GM19455 (cell line): ENCODE measurements at regions not wholly inside any gene's neighbourhood (a gene's known extent, or its start where the extent isn't known, plus 50 kb on each side); places are given as distances from the start of the nearest gene placed in this dataset.
A peak's percentile ranks its signal among the peaks of the same experiment; 100 is the strongest.

ENCODE experiments used
- ATAC-seq: cut with Tn5 transposase; IDR thresholded peaks from one replicate; pipeline ENCODE4 v1.9.1; 2021; ENCODE audit not compliant: unreplicated experiment

DNA sequence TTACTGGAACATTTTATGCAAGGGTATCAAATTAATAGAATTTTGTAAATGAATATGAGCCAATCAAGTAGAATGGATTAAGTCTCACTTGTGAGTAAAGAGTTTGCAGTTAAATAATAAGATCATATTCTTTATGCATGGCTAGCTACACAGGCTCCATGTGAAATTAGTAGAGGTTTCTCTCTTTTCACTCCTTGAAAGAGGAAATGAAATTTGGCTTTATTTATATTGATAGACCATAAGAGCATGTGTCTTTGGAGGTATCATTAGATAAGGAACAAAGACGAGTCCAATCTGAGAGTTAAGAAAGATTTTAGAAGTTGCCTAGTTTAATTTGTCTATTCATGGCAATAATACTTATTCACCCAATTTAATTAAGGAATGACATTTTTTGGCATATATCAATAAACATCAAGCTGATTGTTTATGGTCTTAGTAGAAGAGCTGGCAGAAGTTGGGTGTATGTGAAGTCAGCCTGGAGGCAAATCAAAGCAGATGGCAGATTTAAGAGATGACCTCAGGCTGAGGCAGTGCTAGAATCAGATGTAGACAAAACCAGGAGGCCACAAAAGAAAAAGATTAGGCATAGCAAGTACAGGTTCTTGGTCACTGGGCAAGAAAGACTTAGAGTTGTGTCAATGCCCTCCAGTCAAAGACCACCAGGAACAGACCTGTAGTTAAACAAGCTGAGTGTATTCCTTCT is 406.5 kb upstream of the ARHGEF26 start:
- ATAC-seq, result no peak

DNA sequence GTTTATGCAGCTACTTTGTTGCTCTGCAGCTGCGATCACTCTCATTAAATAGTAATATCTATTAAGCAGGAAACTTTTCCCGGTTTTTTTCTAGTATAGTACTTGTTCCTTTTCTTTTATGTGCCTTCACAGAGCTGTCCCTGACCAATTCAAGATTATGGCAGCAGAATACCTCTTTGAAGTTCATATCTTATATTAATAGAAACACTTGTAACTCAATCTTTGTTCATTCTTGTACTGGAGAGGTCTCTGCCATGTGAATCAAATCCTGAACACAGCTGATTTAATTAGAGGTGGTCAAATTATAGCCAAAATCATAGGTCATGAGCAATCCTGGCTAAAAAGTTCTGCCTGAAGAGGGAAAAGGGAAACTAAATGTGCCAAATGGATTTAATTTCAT is 399.0 kb upstream of the ARHGEF26 start:
- ATAC-seq, result no peak

DNA sequence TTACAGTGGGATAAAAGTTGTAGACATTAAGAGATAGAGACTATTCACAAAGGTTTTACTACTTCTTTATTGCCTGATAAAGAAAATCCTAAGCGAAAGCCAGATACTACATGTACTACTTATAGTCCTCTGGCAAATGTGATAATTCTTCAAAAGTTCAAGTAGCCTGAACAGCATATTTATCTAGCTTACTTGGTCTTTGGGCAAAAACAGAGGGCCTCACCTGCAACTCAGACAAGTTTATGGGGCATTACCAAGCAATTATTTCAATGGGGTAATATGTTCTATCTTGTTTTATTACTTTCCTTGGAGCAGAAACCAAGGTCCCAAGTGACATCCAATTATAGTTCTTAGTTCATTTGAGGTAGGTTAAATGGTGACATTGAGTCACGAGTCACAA is 390.1 kb upstream of the ARHGEF26 start:
- no peak for ATAC-seq

DNA sequence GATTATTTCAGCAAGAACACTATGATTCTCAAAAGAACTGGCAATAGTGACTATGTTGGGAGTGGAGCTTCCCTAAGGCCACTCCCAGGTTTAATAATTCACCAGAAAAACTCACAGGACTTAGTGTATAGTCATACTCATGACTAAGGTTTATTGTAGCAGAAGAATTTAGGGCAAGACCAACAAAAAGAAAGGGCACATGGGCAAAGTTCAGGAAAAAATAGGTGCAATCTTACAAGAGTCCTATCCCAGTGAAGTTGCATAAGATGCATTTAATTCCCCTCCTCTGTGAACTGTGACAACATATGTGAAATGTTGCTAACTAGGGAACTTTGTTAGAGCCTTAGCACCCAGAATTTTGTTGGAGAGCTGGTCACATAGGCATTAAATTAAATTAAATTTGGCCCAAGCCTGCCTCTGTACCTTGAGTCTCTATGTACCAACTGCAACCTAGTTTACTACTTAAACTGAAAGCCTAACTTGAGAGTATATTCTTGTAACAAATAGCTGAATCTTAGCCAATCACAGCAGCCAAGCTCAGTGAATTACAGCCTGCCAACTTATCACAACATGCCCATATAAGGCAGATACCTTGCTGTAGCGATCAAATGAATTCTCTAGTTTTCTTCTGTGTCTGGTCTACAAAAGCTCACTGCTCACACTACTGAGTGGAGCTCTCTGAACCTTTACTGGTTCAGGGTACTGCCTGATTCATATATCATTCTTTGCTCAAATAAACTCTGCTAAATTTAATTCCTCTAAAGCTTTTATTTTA is 386.2 kb upstream of the ARHGEF26 start:
- ATAC-seq, result no peak

DNA sequence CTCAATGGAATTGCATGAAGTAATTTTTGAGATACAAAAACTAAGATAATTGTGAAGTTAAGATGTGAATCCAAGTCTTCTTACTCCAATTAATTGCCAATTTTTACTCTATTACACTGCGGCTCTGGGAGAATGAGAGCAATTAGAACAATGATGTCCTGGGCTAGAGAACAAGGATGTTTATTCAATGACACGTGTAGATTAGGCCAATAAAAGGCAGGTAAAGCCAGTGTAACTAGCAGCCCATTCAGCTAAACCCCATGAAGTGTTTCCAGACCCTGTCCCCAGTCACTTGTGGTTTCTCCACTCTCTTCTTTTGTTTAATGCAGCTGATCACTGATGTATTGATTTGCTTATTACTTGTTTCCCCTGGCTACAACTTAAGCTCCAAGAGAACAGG is 381.1 kb upstream of the ARHGEF26 start:
- ATAC-seq, result no peak

DNA sequence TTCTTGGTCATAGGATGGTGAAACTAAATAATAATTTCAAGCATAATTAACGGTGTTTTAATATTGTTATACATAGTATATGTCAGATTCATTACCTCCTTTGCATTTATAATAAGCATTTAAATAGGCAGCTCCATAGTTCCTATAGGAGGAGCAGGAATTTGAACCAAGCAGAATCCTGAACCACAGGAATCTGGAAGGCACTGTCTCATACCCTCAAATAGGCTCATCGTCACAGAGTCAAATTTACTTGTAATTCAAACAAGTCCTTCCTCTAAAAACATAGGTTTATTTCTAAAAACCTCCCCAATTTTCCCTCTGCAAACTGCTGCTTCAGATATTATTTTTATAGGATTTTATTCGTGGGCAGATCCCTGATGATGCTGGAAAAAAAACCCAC is 376.3 kb upstream of the ARHGEF26 start:
- ATAC-seq, result no peak

DNA sequence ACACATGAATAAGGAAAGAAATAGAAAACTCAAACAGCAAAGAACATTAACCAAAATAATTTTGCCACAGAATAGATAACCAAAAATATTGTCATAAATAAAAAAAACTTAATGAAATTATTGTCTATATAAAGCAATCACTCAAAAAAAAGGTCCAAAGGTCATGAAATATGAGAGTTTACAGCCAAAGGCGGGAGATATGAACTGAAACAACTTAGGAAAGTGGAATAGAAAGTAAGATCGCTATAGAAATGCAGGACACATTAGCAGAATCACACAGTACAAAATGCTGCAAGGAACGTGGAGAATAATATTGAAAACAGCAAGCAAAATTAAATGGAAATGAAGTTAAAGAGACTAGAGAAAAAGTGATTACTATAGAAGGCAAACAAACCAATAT is 375.0 kb upstream of the ARHGEF26 start:
- ATAC-seq, result no peak

DNA sequence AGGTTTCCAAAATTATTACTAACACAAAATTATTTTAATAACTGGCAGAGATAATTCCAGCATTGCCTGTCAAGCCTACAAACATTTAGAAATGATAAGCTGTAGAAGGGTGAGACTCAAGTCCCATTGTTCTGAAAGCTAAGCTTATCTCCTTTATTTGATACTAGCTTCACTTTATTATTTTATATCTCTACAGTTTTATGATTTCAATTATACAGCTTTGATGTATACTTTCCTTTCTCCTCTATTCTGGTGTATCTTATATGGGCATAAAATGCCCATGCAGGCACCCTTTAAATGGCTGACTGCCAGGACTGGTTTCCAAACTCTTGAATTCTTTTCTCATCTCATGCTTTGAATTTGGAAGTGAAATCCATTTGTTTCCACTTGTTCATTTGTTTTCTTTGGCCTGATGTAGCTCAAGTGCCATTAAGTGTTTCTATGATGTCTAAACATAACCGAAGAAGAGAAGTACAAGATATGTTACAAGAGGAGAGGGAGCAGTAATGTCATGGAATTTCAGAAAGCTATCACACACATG is 372.1 kb upstream of the ARHGEF26 start:
- ATAC-seq, result no peak

DNA sequence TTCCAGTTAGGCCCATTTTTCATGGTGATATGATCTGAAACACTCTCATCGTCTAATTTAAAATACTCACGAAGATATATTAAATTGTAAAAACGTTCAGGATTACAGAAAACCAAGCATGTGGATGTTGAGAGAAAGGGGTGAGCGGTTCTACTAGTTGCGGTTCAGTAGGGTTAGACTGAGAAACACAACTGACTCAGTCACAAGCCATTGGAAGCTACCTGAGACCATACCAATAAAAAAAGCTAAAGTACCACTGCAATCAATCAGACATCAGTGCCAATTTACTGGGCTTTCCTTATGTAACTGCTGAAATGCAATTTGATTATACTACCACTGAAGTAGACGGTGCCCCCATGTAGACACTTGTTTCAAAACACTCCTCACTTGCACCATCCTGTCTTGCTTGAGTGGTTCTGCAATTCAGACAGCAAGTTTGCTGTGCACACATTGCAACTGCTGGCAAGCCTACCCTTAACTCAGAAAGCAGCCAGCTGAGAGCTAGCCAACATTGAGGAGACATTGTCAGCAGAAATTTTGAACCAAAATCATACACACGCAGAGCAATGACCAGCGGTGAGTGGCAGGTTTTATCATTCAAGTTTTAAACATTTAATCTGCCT is 368.7 kb upstream of the ARHGEF26 start:
- no peak for ATAC-seq

DNA sequence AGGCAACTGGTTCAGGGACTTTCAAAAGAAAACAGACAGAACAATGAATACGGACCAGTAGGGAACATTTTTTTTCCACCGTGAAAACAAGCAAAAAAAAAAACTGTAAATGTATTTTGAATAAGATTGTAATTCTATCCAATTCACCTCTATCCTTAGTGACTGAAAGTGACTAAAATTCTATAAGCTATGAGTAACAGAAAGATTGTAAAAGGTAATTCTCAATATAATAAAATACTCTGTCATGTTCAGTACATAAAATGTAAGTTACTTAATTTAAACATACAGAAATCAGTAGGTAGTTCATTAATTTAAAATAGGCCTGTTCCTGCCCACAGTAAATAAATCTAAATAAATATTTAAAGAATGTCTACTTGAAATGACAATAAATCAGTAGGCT is 368.2 kb upstream of the ARHGEF26 start:
- ATAC-seq, result no peak

DNA sequence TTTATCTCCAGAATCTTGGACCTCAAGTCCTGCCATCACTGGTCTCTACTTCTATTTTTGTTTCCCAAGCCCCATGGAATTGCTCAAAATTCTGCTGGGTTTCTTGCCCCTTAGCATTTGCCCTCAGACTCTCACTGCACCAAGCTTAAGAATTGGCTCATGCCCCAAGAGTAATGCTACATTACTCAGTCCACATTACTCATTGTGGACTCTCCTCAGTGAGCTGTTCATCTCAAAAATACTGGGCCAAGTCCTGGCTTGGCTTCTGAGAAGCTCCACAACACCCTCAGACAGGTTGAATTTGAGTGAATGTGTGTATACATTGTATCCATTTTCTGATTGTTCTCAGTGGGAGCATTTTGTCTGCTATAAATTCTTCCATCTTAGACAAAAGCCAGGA is 364.4 kb upstream of the ARHGEF26 start:
- no peak for ATAC-seq

DNA sequence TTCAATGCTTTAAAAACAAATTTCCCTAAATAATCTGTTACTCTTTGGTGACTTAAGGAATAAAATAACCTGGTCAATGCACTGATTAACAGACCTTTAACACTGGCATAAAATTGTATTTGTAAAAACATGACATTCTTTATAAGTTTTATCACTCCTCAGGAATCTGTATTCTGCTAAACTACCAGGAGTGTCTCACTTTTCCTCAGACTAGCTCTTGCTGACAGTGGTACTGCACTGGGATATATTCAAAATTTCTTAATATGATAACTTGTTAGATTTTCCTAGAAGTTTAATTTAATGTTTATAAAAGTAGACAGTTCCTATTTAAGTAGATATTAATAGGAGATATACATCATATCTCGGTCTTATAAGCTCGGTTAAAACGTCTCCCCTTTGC is 363.4 kb upstream of the ARHGEF26 start:
- no peak for ATAC-seq

DNA sequence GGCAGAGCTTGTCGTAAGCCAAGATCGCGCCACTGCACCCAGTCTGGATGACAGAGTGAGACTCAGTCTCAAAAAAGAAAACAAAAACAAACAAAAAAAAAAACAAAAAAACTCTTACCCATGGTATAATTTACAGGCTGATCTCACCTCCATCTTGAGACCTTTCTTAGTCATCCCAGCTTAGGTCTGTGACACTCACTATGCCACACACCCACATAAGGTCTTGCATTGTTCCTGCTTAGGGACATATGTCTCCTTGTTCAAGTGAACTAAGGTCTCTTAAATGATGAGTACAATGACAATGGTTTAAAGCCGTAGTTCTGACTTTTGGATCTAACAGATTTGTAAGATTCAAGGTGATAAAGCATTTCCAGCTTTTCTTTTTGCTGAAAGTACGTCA is 360.2 kb upstream of the ARHGEF26 start:
- no peak for ATAC-seq

DNA sequence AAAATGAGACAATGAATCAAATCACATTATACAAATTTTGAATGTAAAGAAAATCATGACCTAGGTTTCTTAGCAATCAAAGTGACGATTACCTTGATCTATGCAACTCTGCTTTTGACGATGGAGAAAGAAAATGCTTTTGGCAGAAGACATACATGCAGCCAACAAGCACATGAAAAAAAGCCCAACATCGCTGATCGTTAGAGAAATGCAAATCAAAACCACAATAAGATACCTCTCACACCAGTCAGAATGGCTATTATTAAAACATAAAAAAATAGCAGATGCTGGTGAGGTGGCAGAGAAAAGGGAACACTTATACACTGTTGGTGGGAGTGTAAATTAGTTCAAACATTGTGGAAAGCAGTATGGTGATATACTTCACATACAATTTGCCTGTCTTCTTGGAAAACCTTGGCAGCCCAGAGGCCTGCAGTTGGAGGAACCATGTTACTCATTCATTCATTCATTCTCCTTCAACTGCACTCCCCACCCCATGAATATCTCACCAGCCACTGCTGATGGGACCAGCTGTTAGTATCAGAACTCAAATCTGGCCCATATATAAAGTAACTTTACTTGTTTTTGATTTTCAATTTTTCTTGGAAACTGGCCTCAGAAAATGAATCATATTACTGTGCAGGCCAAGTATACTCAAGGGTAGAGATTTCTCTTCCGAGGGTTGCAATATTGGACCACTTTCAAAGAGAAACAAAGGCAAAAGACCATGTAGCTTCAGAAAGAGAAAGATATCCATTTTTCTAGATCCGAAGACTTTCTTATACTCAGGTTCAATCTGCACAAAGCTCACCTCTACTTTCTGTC is 358.6 kb upstream of the ARHGEF26 start:
- ATAC-seq, result no peak

DNA sequence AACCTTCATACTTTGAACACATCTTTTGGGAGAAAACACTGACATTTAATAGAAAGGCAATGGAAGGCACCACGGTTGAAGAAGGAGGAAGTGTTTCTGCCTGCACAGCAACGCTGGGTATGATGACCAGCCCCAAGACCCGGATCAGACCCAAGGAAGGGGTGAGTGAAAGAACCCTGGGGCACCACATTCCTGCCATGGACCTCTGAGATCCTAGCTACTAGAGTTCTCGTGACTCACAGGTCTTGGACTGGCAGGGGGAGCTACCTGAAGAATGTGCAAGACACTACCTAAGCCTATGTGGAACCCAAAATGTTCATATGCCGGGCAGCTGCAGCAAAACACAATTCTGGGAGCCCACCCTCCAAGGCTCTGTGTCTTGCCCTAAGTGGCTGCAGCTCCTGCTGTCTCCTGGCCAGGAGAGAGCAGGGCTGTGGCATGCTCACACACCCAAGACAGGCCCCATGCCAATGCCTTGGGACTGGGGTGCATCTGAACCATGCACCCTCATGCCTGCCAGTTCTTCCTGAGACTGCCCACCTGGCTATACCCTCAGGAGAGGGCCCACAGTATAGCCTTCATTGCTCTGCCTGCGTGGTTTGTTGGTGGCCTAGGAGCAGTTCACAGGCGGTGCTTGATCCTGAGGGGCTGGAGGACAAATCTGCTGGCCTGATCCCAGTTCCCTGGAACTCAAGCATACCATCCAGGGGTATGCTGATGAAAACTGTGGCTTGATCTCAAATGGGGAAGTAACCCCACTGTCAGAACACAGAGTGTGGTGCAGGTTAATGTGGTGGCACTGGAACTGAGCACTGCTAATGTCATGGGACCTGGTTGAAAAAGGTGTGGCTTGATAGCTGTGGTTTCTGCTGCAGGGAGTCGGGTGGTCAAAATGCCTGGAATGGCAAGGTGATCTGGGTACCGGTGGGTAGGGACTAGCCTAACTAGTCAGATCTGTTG is 353.3 kb upstream of the ARHGEF26 start:
- ATAC-seq, result no peak

DNA sequence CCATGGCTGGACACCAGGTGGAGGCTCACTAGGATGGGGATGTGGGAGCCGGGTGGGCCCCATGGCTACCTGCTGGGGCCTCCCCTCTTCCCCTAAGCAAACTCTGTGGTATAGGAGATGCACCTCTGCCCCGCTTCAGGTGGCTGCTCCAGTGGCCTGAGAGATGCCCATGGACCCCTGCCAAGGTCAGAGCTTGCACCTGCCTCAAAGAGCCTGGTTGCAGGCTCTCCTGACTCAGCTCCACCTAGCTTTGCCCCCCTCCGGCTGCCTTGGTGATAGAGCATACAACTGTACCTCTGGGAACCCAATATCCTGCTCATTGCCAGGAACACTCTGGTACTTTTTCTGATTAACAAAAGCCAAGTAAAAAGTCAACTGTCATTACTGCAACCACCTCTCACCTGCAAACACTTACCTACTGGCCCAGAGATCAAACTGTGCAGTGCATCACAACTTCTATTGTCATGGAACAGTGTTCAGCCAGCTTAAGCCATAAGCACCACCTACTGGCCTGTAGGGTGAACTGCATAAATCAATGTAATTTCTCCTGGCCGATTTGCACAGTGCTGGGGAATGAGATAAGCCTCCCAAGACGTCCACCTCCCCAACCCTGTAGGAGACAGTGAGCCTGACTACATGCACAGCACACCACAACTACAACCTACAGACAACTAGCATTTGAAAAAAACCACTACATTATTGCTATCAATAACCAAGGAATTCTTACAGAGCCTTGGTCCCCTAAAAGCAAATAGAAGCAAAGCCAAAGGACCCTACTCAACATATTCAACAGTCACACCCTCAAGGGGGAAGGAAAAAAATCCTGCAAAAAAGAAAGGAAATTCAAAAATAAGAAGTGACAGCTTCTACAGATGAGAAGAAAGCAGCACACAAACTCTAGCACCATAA is 352.4 kb upstream of the ARHGEF26 start:
- ATAC-seq, result peak; percentile 88

DNA sequence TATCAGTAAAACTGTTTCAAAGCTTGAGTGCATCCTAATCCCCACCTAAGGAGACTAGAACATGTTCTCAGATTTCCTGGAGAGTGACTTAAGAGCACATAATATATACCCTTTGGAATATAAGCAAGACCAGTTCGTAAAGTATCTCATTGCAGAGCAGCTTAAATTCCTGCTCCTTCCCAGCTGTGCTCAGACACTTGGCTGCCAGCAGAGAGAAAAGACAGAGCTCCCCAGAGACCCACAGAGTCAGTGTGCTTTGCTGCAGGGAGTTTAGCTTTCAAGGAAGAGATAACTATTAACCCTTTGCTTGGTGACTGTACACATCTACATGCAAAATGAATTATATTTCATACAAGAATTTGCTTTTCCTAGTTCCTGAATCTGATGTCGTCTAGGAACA is 338.1 kb upstream of the ARHGEF26 start:
- ATAC-seq, result no peak

DNA sequence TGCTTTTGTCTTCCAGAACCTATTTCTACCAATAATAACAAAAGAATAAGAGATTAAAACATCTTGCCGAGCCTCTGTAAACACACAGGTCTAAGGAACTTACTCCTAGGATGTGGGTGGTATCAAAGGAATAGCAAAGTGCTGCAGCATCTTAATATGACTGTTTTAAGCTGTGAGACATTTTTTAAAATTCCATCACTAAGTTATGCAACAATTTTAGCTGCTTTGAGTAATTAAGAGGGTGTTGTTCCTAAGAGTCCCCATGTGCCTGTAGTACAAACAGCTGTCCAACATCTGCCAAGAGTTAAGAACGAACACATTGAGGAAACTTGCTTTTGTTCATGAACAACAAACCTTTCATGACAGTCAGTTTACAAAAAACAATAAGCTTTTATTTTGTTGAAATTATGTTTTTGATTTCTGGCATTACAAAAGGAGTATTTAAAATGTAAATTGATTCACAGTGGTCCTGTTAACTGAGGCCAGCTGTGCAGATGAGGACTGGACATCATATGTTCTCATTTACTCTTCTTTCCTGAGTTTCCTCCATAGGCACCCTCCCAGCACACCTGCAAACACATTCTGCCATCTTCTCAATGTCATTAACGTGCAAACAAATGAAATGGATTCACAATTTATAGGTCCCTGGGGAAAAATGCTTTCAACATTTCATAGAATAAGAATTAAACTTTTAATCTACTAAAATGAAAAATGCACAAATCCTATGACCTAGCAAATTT is 337.3 kb upstream of the ARHGEF26 start:
- ATAC-seq, result no peak
